ENCODE measurements at regions not wholly inside any gene's neighbourhood (a gene's known extent, or its start where the extent isn't known, plus 50 kb on each side); places are given as distances from the start of the nearest gene placed in this dataset.

GRCh38 chrX:112211459-112211858 is 128.9 kb upstream of the TRPC5 start:
- no peak overlapping the region for H3K27ac ChIP-seq (ENCODE audit: low read depth, low read length)
- H4K91ac ChIP-seq (replicated peaks; ENCODE audit: insufficient read length, low read length) = no peak overlapping the region
- no peaks in the 10 kb centered on the region for H3K4me1 ChIP-seq (replicated peaks in 1 of 4; ENCODE audit: control insufficient read depth in 3 of 4, insufficient read depth in 4 of 4, low read length in 3 of 4)
- H2BK12ac ChIP-seq (ENCODE audit: low read depth, low read length) = no peak overlapping the region
- no peaks in the 10 kb centered on the region for H3K79me2 ChIP-seq (ENCODE audit: control insufficient read depth in 1 of 2, insufficient read depth in 2 of 2, low read length in 2 of 2)
- no peak overlapping the region for H2AK5ac ChIP-seq (ENCODE audit: low read depth, low read length)
- H3K4me2 ChIP-seq (ENCODE audit: insufficient read depth in 1 of 2, low read depth in 2 of 2, low read length in 2 of 2) = no peak overlapping the region
- POLR2A ChIA-PET (ENCODE audit: partially characterized antibody) = no interaction called here
- H4K5ac ChIP-seq (ENCODE audit: insufficient read length, low read depth, low read length) = no peak overlapping the region
- H3K14ac ChIP-seq (ENCODE audit: insufficient read length) = no peak overlapping the region
- H3K36me3 ChIP-seq (ENCODE audit: control insufficient read depth in 2 of 4, insufficient read depth in 4 of 4, low read length in 3 of 4) = no peaks in the 10 kb centered on the region
- no peaks in the 10 kb centered on the region for H3K23me2 ChIP-seq (ENCODE audit: low read depth, low read length)
- DNase-seq (ENCODE audit: low read depth in 1 of 2, low spot score in 2 of 2) (no peak), FAIRE-seq (no peak)
- H3K4me3 ChIP-seq (ENCODE audit: extremely low read depth in 1 of 4, insufficient read depth in 2 of 4, low read depth in 3 of 4, low read length in 4 of 4) = no peak overlapping the region
- no peak overlapping the region for H4K8ac ChIP-seq (ENCODE audit: extremely low read depth, insufficient read depth, low read length)
- H2BK5ac ChIP-seq (ENCODE audit: low read depth, low read length) = no peak overlapping the region
- no peaks in the 10 kb centered on the region for H3K9me3 ChIP-seq (ENCODE audit: insufficient read depth in 2 of 2, low read depth in 1 of 2, low read length in 1 of 2)
- CTCF ChIA-PET (ENCODE audit: partially characterized antibody) = no interaction called here
- H3K79me1 ChIP-seq (ENCODE audit: low read depth, low read length) = no peaks in the 10 kb centered on the region
- 92% methylated on average over 3 of the region's 3 CpGs; no CpG with 5 or more reads in 1 of the 2 experiments for WGBS, 2 experiments (ENCODE audit: extremely low coverage in 1 of 2, insufficient coverage in 1 of 2, insufficient read length in 1 of 2, insufficient replicate concordance in 2 of 2, low coverage in 1 of 2, low lambda C conversion rate in 2 of 2, missing lambda C conversion rate in 1 of 2)
- H2BK20ac ChIP-seq (ENCODE audit: low read length) = no peak overlapping the region
- no peak overlapping the region for H2AFZ ChIP-seq (ENCODE audit: low read length)
- no peak overlapping the region for H3K56ac ChIP-seq (replicated peaks; ENCODE audit: insufficient read length, low read depth, low read length)
- no peak overlapping the region for H2BK120ac ChIP-seq (replicated peaks; ENCODE audit: low read depth, low read length)
- no peak overlapping the region for H3K9ac ChIP-seq (replicated peaks in 1 of 4; ENCODE audit: extremely low read depth in 1 of 4, low read depth in 3 of 4, low read length in 3 of 4)
- no peak overlapping the region for H3K4ac ChIP-seq (replicated peaks; ENCODE audit: insufficient read length, low read depth, low read length)
- H2BK15ac ChIP-seq (ENCODE audit: low read length) = no peak overlapping the region
- no peaks in the 10 kb centered on the region for H3K27me3 ChIP-seq (replicated peaks in 1 of 4; ENCODE audit: control insufficient read depth in 3 of 4, extremely low read depth in 1 of 4, insufficient read depth in 3 of 4, low read length in 3 of 4)
- H3K18ac ChIP-seq (ENCODE audit: extremely low read depth, low read length) = no peak overlapping the region
- no peaks in the 10 kb centered on the region for H4K20me1 ChIP-seq (replicated peaks in 1 of 2; ENCODE audit: control insufficient read depth in 1 of 2, insufficient read depth in 2 of 2, low read length in 2 of 2)
- H3K23ac ChIP-seq (ENCODE audit: insufficient read length) = no peak overlapping the region
- TF ChIP-seq SP4 (IDR thresholded peaks at IDR 0.05; ENCODE audit: low read length) = no peak
- no peak for TF ChIP-seq SIRT6 (IDR thresholded peaks at IDR 0.05; ENCODE audit: low read length)
- TF ChIP-seq EZH2 (IDR thresholded peaks at IDR 0.05; ENCODE audit: low read depth, low read length, severe bottlenecking) = no peak
- no peak for TF ChIP-seq BCL11A (IDR thresholded peaks at IDR 0.05; ENCODE audit: low read depth in 2 of 2, low read length in 2 of 2)
- TF ChIP-seq ZNF274 (IDR thresholded peaks at IDR 0.05; ENCODE audit: borderline replicate concordance, extremely low read depth, low read length) = no peak
- no peak for TF ChIP-seq ASH2L (IDR thresholded peaks at IDR 0.05; ENCODE audit: low read length)
- no peak for TF ChIP-seq CHD2 (IDR thresholded peaks at IDR 0.05; ENCODE audit: low read length)
- TF ChIP-seq TBP (IDR thresholded peaks at IDR 0.05; ENCODE audit: low read depth, low read length) = no peak
